GM12891 (cell line): ENCODE measurements at regions not wholly inside any gene's neighbourhood (a gene's known extent, or its start where the extent isn't known, plus 50 kb on each side); places are given as distances from the start of the nearest gene placed in this dataset.

ENCODE experiments used
- POLR2AphosphoS5 ChIP-seq: IDR thresholded peaks from 2 replicates; pipeline ENCODE4 v1.6.1; 2011; ENCODE audit warnings: low read depth, low read length, control low read depth
- SPI1 ChIP-seq: IDR thresholded peaks from 2 replicates; pipeline ENCODE4 v1.6.1; 2011; ENCODE audit warnings: low read depth, low read length, control low read depth

- TF ChIP-seq POLR2AphosphoS5: no peak
- TF ChIP-seq SPI1: no peak
These were observed 366.3 kb downstream of the TLL1 start for GRCh38 chr4:166239354-166239753.
